ENCODE measurements at regions not wholly inside any gene's neighbourhood (a gene's known extent, or its start where the extent isn't known, plus 50 kb on each side); places are given as distances from the start of the nearest gene placed in this dataset.

DNA sequence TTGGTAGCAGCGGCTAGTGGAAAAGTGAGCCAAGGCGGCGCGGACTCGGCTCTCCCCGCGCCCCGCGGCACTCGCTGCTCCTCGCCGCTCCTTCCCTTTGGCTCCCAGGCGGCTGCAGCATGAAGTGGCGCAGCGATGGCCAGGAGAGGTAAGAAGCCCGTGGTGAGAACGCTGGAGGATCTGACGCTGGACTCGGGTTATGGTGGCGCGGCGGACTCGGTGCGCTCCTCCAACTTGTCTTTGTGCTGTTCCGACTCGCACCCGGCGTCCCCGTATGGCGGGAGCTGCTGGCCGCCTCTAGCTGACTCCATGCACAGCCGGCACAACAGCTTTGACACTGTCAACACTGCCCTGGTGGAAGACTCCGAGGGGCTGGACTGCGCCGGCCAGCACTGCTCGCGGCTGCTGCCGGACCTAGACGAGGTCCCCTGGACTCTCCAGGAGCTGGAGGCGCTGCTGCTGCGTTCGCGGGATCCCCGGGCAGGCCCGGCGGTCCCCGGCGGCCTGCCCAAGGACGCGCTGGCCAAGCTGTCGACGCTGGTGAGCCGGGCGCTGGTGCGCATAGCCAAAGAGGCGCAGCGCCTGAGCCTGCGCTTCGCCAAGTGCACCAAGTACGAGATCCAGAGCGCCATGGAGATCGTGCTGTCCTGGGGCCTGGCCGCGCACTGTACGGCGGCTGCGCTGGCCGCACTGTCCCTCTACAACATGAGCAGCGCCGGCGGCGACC, 225.6 kb upstream of the CRY1 start:
- TF ChIP-seq, protein P1, sequence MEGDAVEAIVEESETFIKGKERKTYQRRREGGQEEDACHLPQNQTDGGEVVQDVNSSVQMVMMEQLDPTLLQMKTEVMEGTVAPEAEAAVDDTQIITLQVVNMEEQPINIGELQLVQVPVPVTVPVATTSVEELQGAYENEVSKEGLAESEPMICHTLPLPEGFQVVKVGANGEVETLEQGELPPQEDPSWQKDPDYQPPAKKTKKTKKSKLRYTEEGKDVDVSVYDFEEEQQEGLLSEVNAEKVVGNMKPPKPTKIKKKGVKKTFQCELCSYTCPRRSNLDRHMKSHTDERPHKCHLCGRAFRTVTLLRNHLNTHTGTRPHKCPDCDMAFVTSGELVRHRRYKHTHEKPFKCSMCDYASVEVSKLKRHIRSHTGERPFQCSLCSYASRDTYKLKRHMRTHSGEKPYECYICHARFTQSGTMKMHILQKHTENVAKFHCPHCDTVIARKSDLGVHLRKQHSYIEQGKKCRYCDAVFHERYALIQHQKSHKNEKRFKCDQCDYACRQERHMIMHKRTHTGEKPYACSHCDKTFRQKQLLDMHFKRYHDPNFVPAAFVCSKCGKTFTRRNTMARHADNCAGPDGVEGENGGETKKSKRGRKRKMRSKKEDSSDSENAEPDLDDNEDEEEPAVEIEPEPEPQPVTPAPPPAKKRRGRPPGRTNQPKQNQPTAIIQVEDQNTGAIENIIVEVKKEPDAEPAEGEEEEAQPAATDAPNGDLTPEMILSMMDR (IDR thresholded peaks at IDR 0.05): no peak
- TF ChIP-seq POLR2A (IDR thresholded peaks at IDR 0.05) (no peak), POLR2AphosphoS5 (IDR thresholded peaks at IDR 0.05) (no peak)
